Endothelial cell of umbilical vein (primary cell): ENCODE measurements at regions not wholly inside any gene's neighbourhood (a gene's known extent, or its start where the extent isn't known, plus 50 kb on each side); places are given as distances from the start of the nearest gene placed in this dataset.

Experiments
- BruUV-seq: library from RNA; stranded (reverse); fragments of 400-500 nt; replicated peaks from 2 replicates; lab custom pipeline; 2021; lab: Mats Ljungman, UMichigan
- CTCF ChIA-PET: fragments of 300-600, 350-600 bp; sonication (Branson Sonifier 250); formaldehyde crosslinking; loops from one replicate; lab custom pipeline; 2021; ENCODE audit warnings: antibody characterized with exemption, inconsistent platforms; lab: Charles Lee
- POLR2A ChIA-PET: fragments of 300-600, 350-600 bp; sonication (Branson Sonifier 250); formaldehyde crosslinking; loops from one replicate; lab custom pipeline; 2021; ENCODE audit warnings: antibody characterized with exemption, inconsistent platforms; lab: Charles Lee
- DNase-seq: peaks from one replicate; pipeline ENCODE4 v3.0.0-alpha.2; 2011; ENCODE audit warnings: low read depth, low spot score
- FAIRE-seq: peaks from 2 replicates; lab custom pipeline; 2011; peaks lifted over from hg19 to GRCh38; lab: Jason Lieb, UNC
- H2AFZ ChIP-seq: 2 replicates; pipeline ENCODE4 v1.6.0; 2012; ENCODE audit warnings: low read depth, low read length, control low read depth, inconsistent platforms
- H3K27ac ChIP-seq: 2 replicates; pipeline ENCODE4 v1.5.1; 2011; ENCODE audit warnings: low read depth, mild to moderate bottlenecking, control low read depth, low read length, moderate library complexity; ENCODE audit not compliant: insufficient read depth
- H3K27me3 ChIP-seq, 2 experiments: 2 replicates each; pipeline versions ENCODE4 v1.6.0 to v1.6.1; 2011; ENCODE audit warnings: low read length in 2 of 2, mixed read lengths in 1 of 2; ENCODE audit not compliant: control insufficient read depth in 2 of 2, insufficient read depth in 2 of 2
- H3K36me3 ChIP-seq, 2 experiments: 2 replicates in 1 of 2; 3 replicates in 1 of 2; pipeline ENCODE4 v1.5.1; 2011; ENCODE audit warnings: low read length in 2 of 2, mild to moderate bottlenecking in 1 of 2, moderate library complexity in 1 of 2; ENCODE audit not compliant: control insufficient read depth in 2 of 2, insufficient read depth in 2 of 2; ENCODE audit errors: extremely low read depth in 1 of 2
- H3K4me1 ChIP-seq: 3 replicates; pipeline ENCODE4 v1.5.1; 2011; ENCODE audit warnings: mild to moderate bottlenecking, low read length; ENCODE audit not compliant: control insufficient read depth, insufficient read depth; ENCODE audit errors: extremely low read depth
- H3K4me2 ChIP-seq: 2 replicates; pipeline ENCODE4 v1.6.1; 2011; ENCODE audit warnings: low read length, control low read depth, mixed read lengths; ENCODE audit not compliant: insufficient read depth
- H3K4me3 ChIP-seq, 3 experiments: fragments of 200-600 bp in 1 of 3; sonication (generic), shearing (Covaris generic) in 1 of 3; replicated peaks in 1 of 3; 2 replicates each; pipeline ENCODE4 v1.5.1; 2011 to 2016; ENCODE audit warnings: control low read depth in 3 of 3, low read length in 3 of 3, mild to moderate bottlenecking in 2 of 3, inconsistent platforms in 1 of 3, low read depth in 1 of 3, moderate library complexity in 1 of 3; ENCODE audit not compliant: insufficient read depth in 1 of 3
- H3K79me2 ChIP-seq: 2 replicates; pipeline ENCODE4 v1.6.0; 2012; ENCODE audit warnings: low read length, inconsistent platforms; ENCODE audit not compliant: control insufficient read depth, insufficient read depth
- H3K9ac ChIP-seq: replicated peaks from 2 replicates; pipeline ENCODE3; 2011; ENCODE audit warnings: low read length, control low read depth; ENCODE audit not compliant: insufficient read depth; ENCODE audit errors: extremely low read depth
- H3K9me1 ChIP-seq: replicated peaks from 3 replicates; pipeline ENCODE4 v1.6.0; 2011; ENCODE audit warnings: mild to moderate bottlenecking, low read length; ENCODE audit not compliant: control insufficient read depth, insufficient read depth; ENCODE audit errors: extremely low read depth
- H3K9me3 ChIP-seq: replicated peaks from 2 replicates; pipeline ENCODE4 v1.5.1; 2012; ENCODE audit warnings: low read length, inconsistent platforms; ENCODE audit not compliant: control insufficient read depth, insufficient read depth
- H4K20me1 ChIP-seq: replicated peaks from 2 replicates; pipeline ENCODE3; 2011; ENCODE audit warnings: mild to moderate bottlenecking, low read length; ENCODE audit not compliant: control insufficient read depth, insufficient read depth; ENCODE audit errors: extremely low read depth
- CTCF ChIP-seq, 2 donors: IDR thresholded peaks; 1 replicate in 1 of 2; 2 replicates in 1 of 2; pipeline ENCODE4 v1.5.1; 2011; ENCODE audit warnings: low read length in 2 of 2, mild to moderate bottlenecking in 2 of 2, moderate library complexity in 2 of 2, control low read depth in 1 of 2, inconsistent platforms in 1 of 2, low read depth in 1 of 2; ENCODE audit not compliant: insufficient read depth in 1 of 2; ENCODE audit errors: extremely low read depth in 1 of 2
- EZH2 ChIP-seq: IDR thresholded peaks from 2 replicates; pipeline ENCODE4 v1.6.1; 2012; ENCODE audit warnings: borderline replicate concordance, low read depth, mild to moderate bottlenecking, moderate library complexity, low read length, inconsistent platforms; ENCODE audit not compliant: severe bottlenecking
- FOS ChIP-seq: IDR thresholded peaks from 2 replicates; pipeline ENCODE4 v1.6.1; 2011; ENCODE audit warnings: mild to moderate bottlenecking, low read length, moderate library complexity, borderline replicate concordance; ENCODE audit not compliant: insufficient read depth
- GATA2 ChIP-seq: IDR thresholded peaks from 2 replicates; pipeline ENCODE4 v1.7.0; 2011; ENCODE audit warnings: low read depth, mild to moderate bottlenecking, moderate library complexity, mixed read lengths, low read length; ENCODE audit not compliant: insufficient read length, insufficient read depth
- JUN ChIP-seq: IDR thresholded peaks from 2 replicates; pipeline ENCODE4 v1.6.1; 2011; ENCODE audit warnings: borderline replicate concordance, low read depth; ENCODE audit not compliant: insufficient read length, insufficient read depth
- MAX ChIP-seq: IDR thresholded peaks from 2 replicates; pipeline ENCODE4 v1.6.1; 2011; ENCODE audit not compliant: insufficient read depth, insufficient read length
- MYC ChIP-seq: IDR thresholded peaks from one replicate; pipeline ENCODE4 v1.6.1; 2011; ENCODE audit warnings: mild to moderate bottlenecking, low read depth, low read length
- POLR2A ChIP-seq: IDR thresholded peaks from 2 replicates; pipeline ENCODE4 v1.6.1; 2012; ENCODE audit warnings: low read depth, mild to moderate bottlenecking, control low read depth, low read length
- POLR2AphosphoS5 ChIP-seq: IDR thresholded peaks from 2 replicates; pipeline ENCODE4 v1.6.1; 2012; ENCODE audit warnings: low read depth, mild to moderate bottlenecking, control low read depth, low read length, moderate library complexity; ENCODE audit not compliant: insufficient read depth
- dilution Hi-C: fragments of 300-500 bp; cut with MboI; formaldehyde crosslinking; loops from one replicate; pipeline ENCODE4 v1.15.0; 2019; ENCODE audit warnings: low sequenced_read_pairs; ENCODE audit not compliant: extremely low pct_ligation_motif_present
- intact Hi-C: fragments of 100-400 bp; cut with micrococcal nuclease; formaldehyde crosslinking; loops from one replicate; pipeline ENCODE4 v1.10.0; 2022

- no peak for TF ChIP-seq CTCF (IDR thresholded peaks at IDR 0.05; ENCODE audit: extremely low read depth in 1 of 2, insufficient read depth in 1 of 2, low read depth in 1 of 2, low read length in 2 of 2)
- no peak for TF ChIP-seq MYC
- no peak for TF ChIP-seq GATA2
- no peak for TF ChIP-seq FOS
- TF ChIP-seq MAX: no peak
- TF ChIP-seq EZH2: no peak
- TF ChIP-seq POLR2A: no peak
- no peak for TF ChIP-seq JUN
- TF ChIP-seq POLR2AphosphoS5: no peak
- Histone ChIP-seq H3K36me3 (no peaks in the 10 kb centered on the region), H3K4me3 (no peak overlapping the region), H3K9ac (no peak overlapping the region), H2AFZ (no peak overlapping the region), H3K4me2 (no peak overlapping the region), H4K20me1 (no peaks in the 10 kb centered on the region), H3K27ac (no peak overlapping the region), H3K4me1 (no peaks in the 10 kb centered on the region), H3K27me3 (no peaks in the 10 kb centered on the region), H3K9me3 (peaks cover 2% of the 10 kb centered on the region), H3K79me2 (no peaks in the 10 kb centered on the region), H3K9me1 (no peaks in the 10 kb centered on the region)
- FAIRE-seq (no peak), DNase-seq (no peak)
- intact Hi-C loops (no loop called here), dilution Hi-C loops (no loop called here)
- no TSS peak for BruUV-seq
- ChIA-PET POLR2A (no interaction called here), CTCF (no interaction called here)
Measured at GRCh38 chr4:188728359-188728758, 589.1 kb downstream of the TRIML1 start.
